Tibial artery (tissue), 4 donors: ENCODE measurements at regions not wholly inside any gene's neighbourhood (a gene's known extent, or its start where the extent isn't known, plus 50 kb on each side); places are given as distances from the start of the nearest gene placed in this dataset.

ENCODE experiments used
- DNase-seq, 2 donors: peaks; one replicate each; pipeline ENCODE4 v3.0.0-alpha.2; 2019
- H3K27ac ChIP-seq, 2 donors: fragments of 200-600 bp; sonication (generic) in 1 of 2; 1 replicate in 1 of 2; 2 replicates in 1 of 2; pipeline ENCODE4 v1.5.1; 2018 to 2019; ENCODE audit warnings: mild to moderate bottlenecking in 1 of 2
- H3K27me3 ChIP-seq, 2 donors: fragments of 200-600 bp; sonication (generic) in 1 of 2; one replicate each; pipeline versions ENCODE4 v1.5.1 to v1.6.0; 2016 to 2019
- H3K36me3 ChIP-seq, 3 donors: fragments of 200-600 bp; sonication (generic) in 2 of 3; one replicate each; pipeline ENCODE4 v1.5.1; 2016 to 2019; ENCODE audit warnings: mild to moderate bottlenecking in 2 of 3
- H3K4me1 ChIP-seq, 4 donors: fragments of 200-600 bp; sonication (generic) in 2 of 4; 1 replicate in 3 of 4; 2 replicates in 1 of 4; pipeline ENCODE4 v1.5.1; 2016 to 2019
- H3K4me3 ChIP-seq, 2 donors: fragments of 200-600 bp; sonication (generic) in 1 of 2; 1 replicate in 1 of 2; 2 replicates in 1 of 2; pipeline ENCODE4 v1.5.1; 2018 to 2019; ENCODE audit warnings: mild to moderate bottlenecking in 2 of 2
- H3K9me3 ChIP-seq, 3 donors: fragments of 200-600 bp; sonication (generic) in 1 of 3; one replicate each; pipeline ENCODE4 v1.5.1; 2016 to 2019
- intact Hi-C: fragments of 100-400 bp; cut with DNase I; formaldehyde crosslinking; loops from one replicate; pipeline ENCODE4 v1.15.0; 2023; ENCODE audit warnings: low total_unique reads
- TF ChIP-seq, protein P1 (sequence below), 2 experiments: fragments of 200-600 bp in 1 of 2; fragments of 450-650 bp in 1 of 2; IDR thresholded peaks; one replicate each; pipeline ENCODE4 v1.5.1; 2017 to 2019; ENCODE audit warnings: antibody characterized with exemption in 2 of 2, mild to moderate bottlenecking in 1 of 2, moderate library complexity in 1 of 2

DNA sequence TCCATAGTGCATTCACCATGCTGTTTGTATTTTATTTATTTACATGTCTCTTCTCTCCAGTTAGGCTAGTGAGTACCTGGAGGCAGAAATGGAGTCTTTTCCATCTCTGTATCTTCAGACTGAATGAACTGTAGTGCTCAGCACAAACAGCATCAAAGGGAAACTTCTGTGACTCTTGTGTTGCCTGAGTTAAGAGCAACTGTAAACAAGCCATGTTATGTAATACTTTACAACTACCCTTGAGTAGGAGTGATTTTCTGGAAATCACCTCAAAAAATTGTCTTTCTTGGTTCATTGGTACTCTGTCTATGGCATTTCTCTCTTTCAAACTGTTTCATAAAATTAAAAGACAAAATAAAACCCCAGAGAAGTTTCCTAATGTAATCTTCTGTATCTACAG, 258.3 kb downstream of the CGGBP1 start:
- Histone ChIP-seq H3K27ac (no peak overlapping the region), H3K36me3 (no peaks in the 10 kb centered on the region), H3K4me3 (no peak overlapping the region), H3K9me3 (no peaks in the 10 kb centered on the region), H3K4me1 (no peaks in the 10 kb centered on the region), H3K27me3 (no peaks in the 10 kb centered on the region)
- intact Hi-C loops, result no loop called here
- TF ChIP-seq, protein P1, sequence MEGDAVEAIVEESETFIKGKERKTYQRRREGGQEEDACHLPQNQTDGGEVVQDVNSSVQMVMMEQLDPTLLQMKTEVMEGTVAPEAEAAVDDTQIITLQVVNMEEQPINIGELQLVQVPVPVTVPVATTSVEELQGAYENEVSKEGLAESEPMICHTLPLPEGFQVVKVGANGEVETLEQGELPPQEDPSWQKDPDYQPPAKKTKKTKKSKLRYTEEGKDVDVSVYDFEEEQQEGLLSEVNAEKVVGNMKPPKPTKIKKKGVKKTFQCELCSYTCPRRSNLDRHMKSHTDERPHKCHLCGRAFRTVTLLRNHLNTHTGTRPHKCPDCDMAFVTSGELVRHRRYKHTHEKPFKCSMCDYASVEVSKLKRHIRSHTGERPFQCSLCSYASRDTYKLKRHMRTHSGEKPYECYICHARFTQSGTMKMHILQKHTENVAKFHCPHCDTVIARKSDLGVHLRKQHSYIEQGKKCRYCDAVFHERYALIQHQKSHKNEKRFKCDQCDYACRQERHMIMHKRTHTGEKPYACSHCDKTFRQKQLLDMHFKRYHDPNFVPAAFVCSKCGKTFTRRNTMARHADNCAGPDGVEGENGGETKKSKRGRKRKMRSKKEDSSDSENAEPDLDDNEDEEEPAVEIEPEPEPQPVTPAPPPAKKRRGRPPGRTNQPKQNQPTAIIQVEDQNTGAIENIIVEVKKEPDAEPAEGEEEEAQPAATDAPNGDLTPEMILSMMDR (IDR thresholded peaks at IDR 0.05), result no peak
- no peak for DNase-seq

- no peak overlapping the region for H3K4me3 ChIP-seq
- TF ChIP-seq, protein P1 (IDR thresholded peaks at IDR 0.05), result no peak
- H3K4me1 ChIP-seq, result no peaks in the 10 kb centered on the region
- no peak overlapping the region for H3K27ac ChIP-seq
- no peaks in the 10 kb centered on the region for H3K9me3 ChIP-seq
- no peak for DNase-seq
- intact Hi-C loops, result no loop called here
- H3K27me3 ChIP-seq, result no peaks in the 10 kb centered on the region
- H3K36me3 ChIP-seq, result no peaks in the 10 kb centered on the region
These were observed 260.2 kb downstream of the CGGBP1 start for GRCh38 chr3:87798567-87798947.

GRCh38 chr3:87797872-87798566, 260.8 kb downstream of the CGGBP1 start:
- TF ChIP-seq, protein P1 (IDR thresholded peaks at IDR 0.05), result no peak
- H3K27me3 ChIP-seq, result peaks cover 0 to 5% of the 10 kb centered on the region in 2 donors
- intact Hi-C loops, result no loop called here
- peaks cover 0 to 3% (median 1%) of the 10 kb centered on the region in 4 donors for H3K4me1 ChIP-seq
- H3K36me3 ChIP-seq, result no peaks in the 10 kb centered on the region
- no peaks in the 10 kb centered on the region for H3K9me3 ChIP-seq
- H3K27ac ChIP-seq, result no peak overlapping the region
- H3K4me3 ChIP-seq, result no peak overlapping the region
- DNase-seq, result no peak

GRCh38 chr3:87796843-87797185, 262.0 kb downstream of the CGGBP1 start:
- no peaks in the 10 kb centered on the region for H3K36me3 ChIP-seq
- no peak for DNase-seq
- no peak overlapping the region for H3K27ac ChIP-seq
- peaks cover 0 to 11% (median 10%) of the 10 kb centered on the region in 4 donors for H3K4me1 ChIP-seq
- TF ChIP-seq, protein P1 (IDR thresholded peaks at IDR 0.05), result no peak
- H3K9me3 ChIP-seq, result no peaks in the 10 kb centered on the region
- H3K4me3 ChIP-seq, result no peak overlapping the region
- peaks cover 0 to 17% of the 10 kb centered on the region in 2 donors for H3K27me3 ChIP-seq
- intact Hi-C loops, result no loop called here

- H3K36me3 ChIP-seq, result no peaks in the 10 kb centered on the region
- TF ChIP-seq, protein P1 (IDR thresholded peaks at IDR 0.05), result no peak
- intact Hi-C loops, result no loop called here
- H3K9me3 ChIP-seq, result no peaks in the 10 kb centered on the region
- no peak overlapping the region for H3K4me3 ChIP-seq
- no peak overlapping the region for H3K27ac ChIP-seq
- peaks cover 0 to 18% of the 10 kb centered on the region in 2 donors for H3K27me3 ChIP-seq
- peaks cover 0 to 11% (median 10%) of the 10 kb centered on the region in 4 donors for H3K4me1 ChIP-seq
- DNase-seq, result no peak
These were observed 262.5 kb downstream of the CGGBP1 start for GRCh38 chr3:87796137-87796842.
